Non-pigmented ciliary epithelial cell (primary cell): ENCODE measurements at regions not wholly inside any gene's neighbourhood (a gene's known extent, or its start where the extent isn't known, plus 50 kb on each side); places are given as distances from the start of the nearest gene placed in this dataset.
A peak's percentile ranks its signal among the peaks of the same experiment; 100 is the strongest.
"Not testable (repeated sequence)": the region's sequence is repeated elsewhere in the genome, so short reads cannot be mapped to it uniquely, and the experiment has no call there.

Experiments used
- DNase-seq: peaks from one replicate; pipeline ENCODE4 v3.0.0-alpha.2; 2010; ENCODE audit warnings: low read depth

DNA sequence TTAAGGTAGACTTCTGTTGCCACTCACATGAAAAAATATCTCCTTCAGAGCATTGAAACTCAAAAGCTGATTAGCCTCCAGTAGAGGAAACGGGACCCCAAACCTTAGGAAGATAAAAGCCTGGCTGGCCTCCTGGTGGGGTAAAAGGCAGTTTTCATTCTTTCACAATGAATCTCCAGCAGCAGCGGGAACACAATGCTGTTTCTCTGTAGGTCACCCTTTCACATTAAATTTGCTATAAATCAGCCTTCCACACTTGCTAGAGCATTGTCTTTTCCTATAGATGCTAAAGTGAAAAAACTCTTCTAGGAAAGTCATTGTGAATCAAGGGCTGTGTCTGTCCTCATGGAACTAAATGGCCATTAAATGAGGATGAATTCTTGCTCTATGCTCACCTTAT, 207.3 kb upstream of the MAGEB2 start:
- no peak for DNase-seq

GRCh38 chrX:30010471-30010870, 204.9 kb upstream of the MAGEB2 start:
- no peak for DNase-seq

GRCh38 chrX:30015440-30015839, 199.9 kb upstream of the MAGEB2 start:
- DNase-seq = no peak

DNA sequence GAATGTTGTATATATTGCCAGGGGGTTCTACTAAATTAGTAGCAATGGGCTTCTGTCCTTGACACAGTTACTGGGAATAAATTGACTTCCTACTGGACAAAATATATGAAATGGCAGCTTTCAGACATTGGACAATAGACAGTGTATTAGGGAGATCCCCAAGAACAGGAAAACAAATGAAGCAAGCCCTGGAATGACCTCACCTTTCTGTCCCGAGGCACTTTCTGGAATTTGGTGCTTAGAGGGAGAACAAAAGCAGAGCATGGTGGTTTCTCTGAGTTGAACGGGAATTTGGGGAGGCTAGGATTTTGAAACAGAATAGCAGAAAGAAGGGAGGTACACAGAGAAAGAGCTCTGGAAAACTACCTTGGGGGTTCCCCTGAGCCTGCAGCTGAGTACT, 187.7 kb upstream of the MAGEB2 start:
- no peak for DNase-seq

DNA sequence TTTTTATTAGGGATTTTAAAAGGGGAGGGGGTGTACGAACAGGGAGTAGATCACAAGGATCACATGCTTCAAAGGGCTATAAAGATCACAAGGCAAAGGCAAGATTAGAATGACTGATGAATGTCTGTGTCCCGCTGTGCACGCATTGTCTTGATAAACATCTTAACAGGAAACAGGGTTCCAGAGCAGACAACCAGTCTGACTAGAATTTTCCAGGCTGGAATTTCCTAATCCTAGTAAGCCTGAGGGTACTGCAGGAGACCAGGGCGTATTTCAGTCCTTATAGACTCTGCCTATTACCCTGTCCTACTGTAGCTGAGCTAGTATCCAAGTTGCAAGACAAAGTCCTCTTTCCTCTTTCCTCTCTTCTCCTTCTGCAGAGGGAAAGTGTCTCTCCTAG, 179.0 kb upstream of the MAGEB2 start:
- DNase-seq = not testable (repeated sequence)

GRCh38 chrX:30039768-30040167, 175.6 kb upstream of the MAGEB2 start:
- no peak for DNase-seq

DNA sequence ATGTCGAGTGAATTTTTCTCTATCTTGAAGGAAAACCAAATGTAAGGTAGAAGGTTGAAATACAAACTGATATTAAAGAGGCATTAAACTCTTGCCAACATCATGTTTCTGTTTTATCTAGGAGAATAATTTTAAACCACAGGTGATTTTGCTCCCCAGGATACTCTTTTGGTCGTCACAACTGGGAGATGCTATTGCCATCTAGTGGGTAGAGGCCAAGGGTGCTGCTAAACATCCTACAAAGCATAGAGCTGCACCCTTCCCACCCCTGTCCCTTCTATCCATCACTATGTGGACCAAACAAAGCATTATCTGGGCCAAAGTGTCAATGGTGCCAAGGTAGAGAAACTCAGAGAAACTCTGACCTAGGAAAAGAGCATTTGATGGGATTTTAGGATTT, 154.6 kb upstream of the MAGEB2 start:
- DNase-seq = no peak

- DNase-seq = peak; percentile 18
Measured at GRCh38 chrX:30065226-30065625, 150.1 kb upstream of the MAGEB2 start.

DNA sequence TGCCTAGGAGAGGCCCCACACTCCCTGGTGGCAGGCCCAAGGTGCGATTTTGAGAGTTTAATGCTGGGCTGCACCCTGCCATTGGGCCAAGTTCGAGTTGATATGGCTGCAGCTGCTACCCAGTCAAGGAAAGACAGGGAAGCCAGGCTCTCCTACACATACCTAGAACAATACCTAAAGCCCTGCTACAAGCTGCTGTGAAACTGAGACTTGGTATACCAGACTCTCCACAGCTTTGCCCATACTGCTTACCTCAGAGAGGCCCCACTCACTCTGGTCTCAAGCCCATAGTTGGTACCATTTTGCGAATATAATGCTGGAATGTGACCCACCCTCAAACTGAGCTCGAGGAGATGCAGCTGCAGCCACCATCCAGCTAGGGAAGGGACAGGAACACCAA, 147.7 kb upstream of the MAGEB2 start:
- no peak for DNase-seq

DNA sequence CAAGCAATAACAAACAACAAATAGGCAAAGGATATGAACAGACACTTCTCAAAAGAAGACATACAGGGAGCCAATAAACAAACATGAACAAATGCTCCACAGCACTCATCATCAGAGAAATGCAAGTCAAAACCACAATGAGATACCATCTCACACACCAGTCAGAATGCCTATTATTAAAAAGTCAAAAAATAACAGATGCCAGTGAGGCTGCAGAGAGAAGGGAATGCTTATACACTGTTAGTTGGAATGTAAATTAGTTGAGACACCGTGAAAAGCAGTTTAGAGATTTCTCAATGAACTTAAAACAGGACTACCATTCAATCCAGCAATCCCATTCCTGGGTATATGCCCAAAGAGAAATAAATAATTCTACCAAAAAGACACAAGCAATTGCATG, 129.8 kb upstream of the MAGEB2 start:
- DNase-seq = no peak

- DNase-seq = no peak
Measured at GRCh38 chrX:30111431-30111830, 103.9 kb upstream of the MAGEB2 start.

DNA sequence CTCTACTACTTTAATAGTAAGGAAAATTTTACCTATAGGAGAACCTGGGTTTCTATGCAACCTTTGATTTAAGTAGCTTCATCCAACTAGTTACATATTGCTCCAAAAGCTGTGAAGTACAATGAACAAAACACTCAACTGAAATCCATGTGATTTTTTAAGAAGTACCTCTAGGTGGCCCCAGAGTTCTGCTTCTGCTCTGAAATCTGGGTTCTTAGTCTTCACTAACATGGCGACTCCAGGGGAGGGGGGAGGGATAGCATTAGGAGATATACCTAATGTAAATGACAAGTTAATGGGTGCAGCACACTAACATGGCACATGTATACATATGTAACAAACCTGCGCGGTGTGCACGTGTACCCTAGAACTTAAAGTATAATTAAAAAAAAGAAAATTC, 73.4 kb upstream of the MAGEB2 start:
- DNase-seq = no peak

DNA sequence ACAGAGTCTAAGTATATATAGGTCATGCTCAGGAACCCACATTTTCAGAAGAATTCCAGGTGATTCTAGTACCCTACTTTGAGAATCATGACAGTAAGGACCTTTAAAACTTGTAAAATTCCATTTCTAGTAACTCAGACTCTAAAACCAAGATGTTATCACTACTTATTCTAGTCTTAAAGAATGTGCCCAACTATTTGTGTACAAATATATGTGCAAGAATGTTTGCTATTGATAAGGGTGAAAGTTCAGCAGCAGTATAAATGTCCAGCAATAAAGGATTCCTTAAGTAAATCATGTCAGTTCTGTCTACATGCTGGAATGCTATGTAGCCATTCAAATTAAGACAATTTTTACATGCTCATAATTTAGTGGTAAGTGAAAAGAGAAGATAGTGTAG, 71.1 kb upstream of the MAGEB2 start:
- DNase-seq = no peak

- no peak for DNase-seq
Measured at GRCh38 chrX:30144971-30145731, 70.2 kb upstream of the MAGEB2 start.

GRCh38 chrX:30147996-30148643, 67.2 kb upstream of the MAGEB2 start:
- DNase-seq = no peak

- DNase-seq = not testable (repeated sequence)
Measured at GRCh38 chrX:30149206-30149605, 66.2 kb upstream of the MAGEB2 start.

DNA sequence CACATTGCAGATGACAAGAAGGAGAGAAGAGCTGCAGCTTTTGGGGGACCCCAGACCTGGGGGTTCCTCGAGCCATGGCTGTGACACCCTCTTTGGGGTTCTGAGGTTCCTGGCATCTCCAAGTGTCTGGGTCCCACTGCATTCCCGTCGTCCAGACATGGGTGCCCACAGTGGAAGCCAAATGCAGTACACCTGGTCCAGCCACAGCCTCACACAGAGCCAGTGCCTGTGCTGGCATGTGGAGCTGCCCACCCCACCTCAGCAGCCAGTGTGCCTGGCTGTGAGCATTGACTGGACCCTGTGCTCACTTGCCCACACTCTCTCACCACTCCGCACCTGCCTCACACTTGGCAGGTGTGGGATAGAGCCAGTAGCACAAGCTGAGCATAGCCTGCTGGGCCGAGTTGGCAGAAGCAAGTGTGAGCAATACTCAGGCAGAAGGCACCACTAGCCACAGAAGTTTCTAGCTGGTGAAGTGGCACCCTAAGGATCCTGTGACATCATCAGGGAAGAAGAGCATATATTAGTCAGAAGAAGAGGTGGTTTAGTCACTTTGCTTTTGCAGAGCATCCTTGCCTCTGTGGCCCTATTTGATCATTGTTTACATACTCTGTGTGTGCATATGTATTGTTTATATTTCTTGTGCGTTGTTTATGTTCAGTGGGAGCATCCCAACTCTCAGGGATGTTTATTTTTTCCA, 65.0 kb upstream of the MAGEB2 start:
- no peak for DNase-seq

- no peak for DNase-seq
Measured at GRCh38 chrX:30151964-30152363, 63.4 kb upstream of the MAGEB2 start.

- no peak for DNase-seq
Measured at GRCh38 chrX:30153175-30153880, 62.0 kb upstream of the MAGEB2 start.

- no peak for DNase-seq
Measured at GRCh38 chrX:30153881-30154260, 61.5 kb upstream of the MAGEB2 start.

GRCh38 chrX:30156009-30156408, 59.4 kb upstream of the MAGEB2 start:
- DNase-seq = no peak

DNA sequence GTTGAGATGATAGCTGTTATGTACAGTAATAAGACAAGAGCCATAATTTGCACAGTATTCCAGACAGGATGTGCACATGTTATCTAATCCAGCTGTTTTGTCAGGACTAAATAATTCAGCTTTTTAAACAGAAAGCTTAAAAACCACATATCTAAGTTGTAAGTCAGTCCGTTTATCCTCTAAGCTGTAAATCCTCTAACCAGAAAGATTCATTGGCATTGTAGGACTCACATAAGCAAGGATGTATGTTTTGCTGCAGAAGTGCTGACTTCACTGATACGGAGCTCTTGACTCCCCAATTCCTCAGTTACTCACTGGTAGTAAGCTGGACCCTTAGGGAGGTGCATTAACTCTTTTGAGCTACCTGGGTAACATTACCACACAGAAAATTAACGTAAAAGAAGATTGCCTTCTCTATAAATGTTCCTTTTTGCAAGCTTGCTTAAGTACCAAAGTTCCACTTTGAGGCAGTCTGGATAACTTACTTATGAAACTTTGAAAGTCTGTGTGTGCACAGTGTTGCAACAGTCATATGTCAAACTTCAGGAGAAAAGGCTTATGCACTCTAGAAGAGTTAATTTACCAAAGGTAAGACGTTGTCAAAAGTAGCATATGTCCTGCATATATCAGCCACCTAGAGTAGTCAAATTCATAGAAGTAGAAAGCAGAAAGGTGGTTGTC, 58.3 kb upstream of the MAGEB2 start:
- DNase-seq = no peak
